ENCODE measurements at regions not wholly inside any gene's neighbourhood (a gene's known extent, or its start where the extent isn't known, plus 50 kb on each side); places are given as distances from the start of the nearest gene placed in this dataset.

DNA sequence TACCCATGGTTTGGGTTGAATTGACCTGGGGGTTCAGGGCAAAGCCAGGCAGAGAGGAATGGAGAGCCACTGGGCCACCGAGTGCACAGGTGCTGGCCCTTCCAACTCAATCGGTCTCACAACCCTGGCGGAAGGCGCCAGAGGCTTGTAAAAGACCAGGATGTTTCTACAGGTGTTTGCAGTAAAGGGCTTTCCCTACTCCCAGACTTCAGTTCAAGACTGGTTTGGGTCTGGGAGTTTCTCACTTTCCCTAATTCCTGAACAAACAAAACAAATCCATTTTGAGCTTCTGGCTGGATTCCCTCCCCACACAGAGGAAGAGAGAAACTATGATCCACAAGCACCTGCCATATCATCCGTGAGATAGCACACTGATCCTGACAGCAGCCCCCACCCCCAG lies 125.2 kb upstream of the KLF4 start:
- 20 to 43% methylated on average over 4 of the region's 5 CpGs for WGBS, 2 donors
- intact Hi-C loops (cut with DNase I), result no loop called here
- H3K27ac ChIP-seq, result peak overlapping the region in 1 of 4 donors; percentile 34

DNA sequence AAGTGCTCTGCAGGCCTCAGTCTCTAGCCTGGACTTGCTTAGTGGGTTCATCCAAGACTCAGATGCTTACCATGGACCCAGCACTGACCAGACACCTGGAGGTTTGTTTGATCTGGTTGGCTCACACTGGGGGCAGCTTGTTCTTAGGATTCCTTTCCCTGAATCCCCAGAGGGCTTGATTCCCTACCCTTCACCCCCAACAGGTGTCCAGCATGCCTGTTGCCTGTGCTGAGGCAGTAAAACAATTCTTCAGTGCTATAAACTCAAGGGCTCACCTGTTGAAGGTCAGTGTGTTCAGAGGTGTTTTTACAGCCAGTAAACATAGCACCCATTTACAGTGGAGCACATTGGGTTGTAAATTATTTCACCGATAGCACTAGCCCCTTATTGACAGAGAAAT lies 123.8 kb upstream of the KLF4 start:
- intact Hi-C loops (cut with DNase I), result no loop called here
- peaks cover 0 to 16% (median 0%) of the 10 kb centered on the region in 4 donors for H3K27me3 ChIP-seq
- no peaks in the 10 kb centered on the region for H3K9me3 ChIP-seq
- DNase-seq, result no peak
- H3K27ac ChIP-seq, result no peak overlapping the region
- H3K4me3 ChIP-seq, result no peak overlapping the region
- TF ChIP-seq, protein P1, sequence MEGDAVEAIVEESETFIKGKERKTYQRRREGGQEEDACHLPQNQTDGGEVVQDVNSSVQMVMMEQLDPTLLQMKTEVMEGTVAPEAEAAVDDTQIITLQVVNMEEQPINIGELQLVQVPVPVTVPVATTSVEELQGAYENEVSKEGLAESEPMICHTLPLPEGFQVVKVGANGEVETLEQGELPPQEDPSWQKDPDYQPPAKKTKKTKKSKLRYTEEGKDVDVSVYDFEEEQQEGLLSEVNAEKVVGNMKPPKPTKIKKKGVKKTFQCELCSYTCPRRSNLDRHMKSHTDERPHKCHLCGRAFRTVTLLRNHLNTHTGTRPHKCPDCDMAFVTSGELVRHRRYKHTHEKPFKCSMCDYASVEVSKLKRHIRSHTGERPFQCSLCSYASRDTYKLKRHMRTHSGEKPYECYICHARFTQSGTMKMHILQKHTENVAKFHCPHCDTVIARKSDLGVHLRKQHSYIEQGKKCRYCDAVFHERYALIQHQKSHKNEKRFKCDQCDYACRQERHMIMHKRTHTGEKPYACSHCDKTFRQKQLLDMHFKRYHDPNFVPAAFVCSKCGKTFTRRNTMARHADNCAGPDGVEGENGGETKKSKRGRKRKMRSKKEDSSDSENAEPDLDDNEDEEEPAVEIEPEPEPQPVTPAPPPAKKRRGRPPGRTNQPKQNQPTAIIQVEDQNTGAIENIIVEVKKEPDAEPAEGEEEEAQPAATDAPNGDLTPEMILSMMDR (IDR thresholded peaks at IDR 0.05), result no peak
- no peaks in the 10 kb centered on the region for H3K36me3 ChIP-seq
- H3K4me1 ChIP-seq, result peaks cover 0 to 10% (median 8%) of the 10 kb centered on the region in 3 donors
- 71 to 93% methylated on average over 1 of the region's 1 CpG for WGBS, 2 donors

More for the DNA sequence above, 125.2 kb upstream of the KLF4 start:
- Histone ChIP-seq H3K36me3 (no peaks in the 10 kb centered on the region), H3K9me3 (no peaks in the 10 kb centered on the region), H3K27me3 (peaks cover 0 to 16% (median 0%) of the 10 kb centered on the region in 4 donors), H3K4me3 (no peak overlapping the region), H3K4me1 (peaks cover 0 to 10% (median 8%) of the 10 kb centered on the region in 3 donors)
- no peak for DNase-seq
- TF ChIP-seq POLR2A (IDR thresholded peaks at IDR 0.05), result no peak
- TF ChIP-seq, protein P1 (IDR thresholded peaks at IDR 0.05), result no peak

DNA sequence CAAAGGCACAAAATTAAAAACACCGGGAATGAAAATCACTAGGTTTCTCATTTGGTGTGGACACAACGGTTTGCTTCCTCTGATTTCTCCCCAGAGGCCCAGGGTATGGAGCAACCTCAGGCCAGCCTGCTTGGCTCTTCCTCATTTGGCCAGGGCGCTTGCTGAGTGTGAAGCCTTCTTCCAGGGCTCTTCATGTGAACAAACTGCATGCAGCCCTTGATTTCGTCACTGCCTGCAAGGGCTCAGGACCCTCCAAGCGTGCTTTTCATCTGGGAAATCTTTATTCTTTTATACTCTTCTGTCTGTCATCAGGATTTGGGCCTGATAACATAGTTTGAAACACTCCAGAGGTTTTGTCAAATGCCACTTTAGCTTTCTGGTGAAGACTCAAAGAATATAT lies 122.6 kb upstream of the KLF4 start:
- TF ChIP-seq, protein P1 (IDR thresholded peaks at IDR 0.05), result no peak
- TF ChIP-seq POLR2A (IDR thresholded peaks at IDR 0.05), result no peak
- peak overlapping the region in 1 of 4 donors; percentile 26 for H3K27ac ChIP-seq
- peak; percentile 3 for DNase-seq

GRCh38 chr9:107609547-107609946 lies 120.0 kb upstream of the KLF4 start:
- no peaks in the 10 kb centered on the region for H3K9me3 ChIP-seq
- WGBS, 2 donors, result 81 to 88% methylated on average over 2 of the region's 2 CpGs
- peaks cover 0 to 8% (median 0%) of the 10 kb centered on the region in 4 donors for H3K27me3 ChIP-seq
- no peak for TF ChIP-seq POLR2A (IDR thresholded peaks at IDR 0.05)
- TF ChIP-seq, protein P1 (IDR thresholded peaks at IDR 0.05), result no peak
- intact Hi-C loops (cut with DNase I), result no loop called here
- DNase-seq, result no peak
- no peaks in the 10 kb centered on the region for H3K36me3 ChIP-seq
- no peak overlapping the region for H3K27ac ChIP-seq
- H3K4me3 ChIP-seq, result no peak overlapping the region
- peaks cover 0 to 3% (median 1%) of the 10 kb centered on the region in 3 donors for H3K4me1 ChIP-seq

More for the DNA sequence above, 122.6 kb upstream of the KLF4 start:
- Histone ChIP-seq H3K4me3 (no peak overlapping the region), H3K27me3 (peaks cover 0 to 14% (median 0%) of the 10 kb centered on the region in 4 donors), H3K9me3 (no peaks in the 10 kb centered on the region), H3K36me3 (no peaks in the 10 kb centered on the region), H3K4me1 (peaks cover 0 to 10% (median 8%) of the 10 kb centered on the region in 3 donors)
- 77 to 91% methylated on average over 4 to 5 of the region's 5 CpGs for WGBS, 2 donors
- intact Hi-C loops (cut with DNase I), result no loop called here

DNA sequence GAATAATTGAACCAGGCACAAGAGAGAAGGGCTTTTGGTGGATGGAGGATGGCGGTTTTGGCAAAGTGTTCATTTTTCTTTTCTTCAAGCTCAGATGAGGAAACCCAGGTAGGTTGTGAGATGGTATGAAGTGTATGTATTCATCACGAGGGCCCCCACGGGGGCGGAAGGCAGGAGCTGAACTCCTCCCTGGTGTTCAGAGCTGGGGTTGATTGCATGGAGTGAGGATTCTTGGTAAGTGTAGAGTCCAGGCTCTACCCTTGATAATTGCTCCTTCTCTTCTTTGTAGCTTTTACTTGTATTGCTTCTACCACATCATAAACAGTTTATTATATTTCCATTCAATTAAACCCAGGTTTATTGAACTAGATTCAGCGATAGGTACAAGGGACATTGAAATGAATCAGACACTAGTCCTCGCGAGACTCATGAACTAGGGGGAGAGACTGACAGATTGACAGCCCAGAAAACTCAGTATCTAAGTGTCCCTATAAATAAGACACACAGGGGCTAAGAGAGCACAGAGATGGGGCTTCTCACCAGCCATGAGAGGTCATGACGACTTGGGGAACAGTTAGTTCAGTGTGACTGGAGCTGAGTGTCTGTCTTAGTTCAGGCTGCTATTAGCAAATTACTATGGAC lies 116.7 kb upstream of the KLF4 start:
- WGBS, 2 donors, result 87 to 88% methylated on average over 8 of the region's 8 CpGs
- no peaks in the 10 kb centered on the region for H3K9me3 ChIP-seq
- no peak for TF ChIP-seq POLR2A (IDR thresholded peaks at IDR 0.05)
- TF ChIP-seq, protein P1 (IDR thresholded peaks at IDR 0.05), result no peak
- intact Hi-C loops (cut with DNase I), result no loop called here
- no peak for DNase-seq
- no peaks in the 10 kb centered on the region for H3K4me1 ChIP-seq
- no peak overlapping the region for H3K4me3 ChIP-seq
- H3K27ac ChIP-seq, result no peak overlapping the region
- no peaks in the 10 kb centered on the region for H3K27me3 ChIP-seq
- H3K36me3 ChIP-seq, result no peaks in the 10 kb centered on the region
